H1 (cell line): ENCODE measurements at regions not wholly inside any gene's neighbourhood (a gene's known extent, or its start where the extent isn't known, plus 50 kb on each side); places are given as distances from the start of the nearest gene placed in this dataset.

Experiments
- CTCF ChIA-PET: fragments of 300-600 bp; sonication (Branson Sonifier 250); formaldehyde crosslinking; loops from one replicate; lab custom pipeline; 2021; ENCODE audit not compliant: partially characterized antibody; lab: Charles Lee
- POLR2A ChIA-PET: fragments of 300-600 bp; sonication (Branson Sonifier 250); formaldehyde crosslinking; loops from one replicate; lab custom pipeline; 2021; ENCODE audit warnings: inconsistent platforms; ENCODE audit not compliant: partially characterized antibody; lab: Charles Lee
- DNase-seq, 2 experiments: peaks; one replicate each; pipeline versions ENCODE4 v3.0.0 to v3.0.0-alpha.2; 2010 to 2022; ENCODE audit warnings: low spot score in 2 of 2, low read depth in 1 of 2, mixed read lengths in 1 of 2
- FAIRE-seq: peaks from 2 replicates; lab custom pipeline; 2011; peaks lifted over from hg19 to GRCh38; lab: Jason Lieb, UNC
- H2AFZ ChIP-seq: 2 replicates; pipeline ENCODE4 v1.8.1; 2012; ENCODE audit warnings: low read length, inconsistent platforms
- H2AK5ac ChIP-seq: 2 replicates; pipeline ENCODE4 v1.6.1; 2013; ENCODE audit warnings: low read depth, low read length
- H2BK120ac ChIP-seq: replicated peaks from 2 replicates; pipeline ENCODE3; 2013; ENCODE audit warnings: low read depth, low read length, inconsistent platforms
- H2BK12ac ChIP-seq: 2 replicates; pipeline ENCODE4 v1.6.1; 2013; ENCODE audit warnings: low read depth, low read length
- H2BK15ac ChIP-seq: 2 replicates; pipeline ENCODE4 v1.6.1; 2013; ENCODE audit warnings: low read length
- H2BK20ac ChIP-seq: 2 replicates; pipeline ENCODE4 v1.6.1; 2013; ENCODE audit warnings: low read length
- H2BK5ac ChIP-seq: 2 replicates; pipeline ENCODE4 v1.6.1; 2013; ENCODE audit warnings: low read depth, low read length
- H3K14ac ChIP-seq: 2 replicates; pipeline ENCODE4 v1.6.1; 2013; ENCODE audit warnings: inconsistent platforms; ENCODE audit not compliant: insufficient read length
- H3K18ac ChIP-seq: 2 replicates; pipeline ENCODE4 v1.6.1; 2013; ENCODE audit warnings: low read length; ENCODE audit errors: extremely low read depth
- H3K23ac ChIP-seq: 2 replicates; pipeline ENCODE4 v1.6.1; 2013; ENCODE audit warnings: inconsistent platforms; ENCODE audit not compliant: insufficient read length
- H3K23me2 ChIP-seq: 2 replicates; pipeline ENCODE4 v1.6.1; 2013; ENCODE audit warnings: low read depth, low read length
- H3K27ac ChIP-seq: 2 replicates; pipeline ENCODE4 v1.6.1; 2011; ENCODE audit warnings: low read depth, low read length, inconsistent platforms
- H3K27me3 ChIP-seq, 4 experiments: replicated peaks in 1 of 4; 1 replicate in 1 of 4; 2 replicates in 3 of 4; pipeline versions ENCODE4 v1.6.1 to v1.8.1; 2011 to 2013; ENCODE audit warnings: low read length in 3 of 4, mild to moderate bottlenecking in 3 of 4, inconsistent platforms in 2 of 4, mixed read lengths in 2 of 4, moderate library complexity in 1 of 4; ENCODE audit not compliant: control insufficient read depth in 3 of 4, insufficient read depth in 3 of 4; ENCODE audit errors: extremely low read depth in 1 of 4
- H3K36me3 ChIP-seq, 4 experiments: 2 replicates each; pipeline versions ENCODE4 v1.6.1 to v1.8.1; 2011 to 2013; ENCODE audit warnings: mild to moderate bottlenecking in 4 of 4, low read length in 3 of 4, moderate library complexity in 2 of 4, control low read depth in 1 of 4, inconsistent platforms in 1 of 4; ENCODE audit not compliant: insufficient read depth in 4 of 4, control insufficient read depth in 2 of 4
- H3K4ac ChIP-seq: replicated peaks from 2 replicates; pipeline ENCODE3; 2013; ENCODE audit warnings: low read length, low read depth, mixed read lengths, inconsistent platforms; ENCODE audit not compliant: insufficient read length
- H3K4me1 ChIP-seq, 4 experiments: replicated peaks in 1 of 4; 1 replicate in 1 of 4; 2 replicates in 3 of 4; pipeline versions ENCODE4 v1.6.1 to v1.8.1; 2011 to 2013; ENCODE audit warnings: low read length in 3 of 4, inconsistent platforms in 2 of 4, mixed read lengths in 1 of 4; ENCODE audit not compliant: insufficient read depth in 4 of 4, control insufficient read depth in 3 of 4
- H3K4me2 ChIP-seq, 2 experiments: 2 replicates each; pipeline versions ENCODE4 v1.6.1 to v1.8.1; 2011 to 2013; ENCODE audit warnings: low read depth in 2 of 2, low read length in 2 of 2, control low read depth in 1 of 2, inconsistent platforms in 1 of 2, mild to moderate bottlenecking in 1 of 2; ENCODE audit not compliant: insufficient read depth in 1 of 2
- H3K4me3 ChIP-seq, 4 experiments: fragments of 200-600, 300-600 bp in 1 of 4; sonication (generic), shearing (Covaris generic), sonication (Bioruptor Twin) in 1 of 4; 2 replicates each; pipeline versions ENCODE4 v1.5.1 to v1.8.1; 2011 to 2016; ENCODE audit warnings: low read length in 4 of 4, low read depth in 3 of 4, control low read depth in 2 of 4, inconsistent platforms in 2 of 4, mild to moderate bottlenecking in 2 of 4, mixed read lengths in 1 of 4, moderate library complexity in 1 of 4; ENCODE audit not compliant: insufficient read depth in 2 of 4; ENCODE audit errors: extremely low read depth in 1 of 4
- H3K56ac ChIP-seq: replicated peaks from 2 replicates; pipeline ENCODE3; 2013; ENCODE audit warnings: low read depth, mild to moderate bottlenecking, mixed read lengths, low read length, inconsistent platforms; ENCODE audit not compliant: insufficient read length
- H3K79me1 ChIP-seq: 2 replicates; pipeline ENCODE4 v1.6.1; 2013; ENCODE audit warnings: low read depth, low read length, control low read depth
- H3K79me2 ChIP-seq, 2 experiments: 2 replicates each; pipeline versions ENCODE4 v1.6.1 to v1.8.1; 2012 to 2013; ENCODE audit warnings: low read length in 2 of 2, mild to moderate bottlenecking in 2 of 2, inconsistent platforms in 1 of 2; ENCODE audit not compliant: insufficient read depth in 2 of 2, control insufficient read depth in 1 of 2
- H3K9ac ChIP-seq, 4 experiments: replicated peaks in 1 of 4; 1 replicate in 1 of 4; 2 replicates in 3 of 4; pipeline versions ENCODE4 v1.6.1 to v1.8.1; 2011 to 2013; ENCODE audit warnings: low read depth in 3 of 4, low read length in 3 of 4, control low read depth in 2 of 4, mild to moderate bottlenecking in 2 of 4, moderate library complexity in 2 of 4, inconsistent platforms in 1 of 4; ENCODE audit errors: extremely low read depth in 1 of 4
- H3K9me3 ChIP-seq, 2 experiments: 2 replicates each; pipeline versions ENCODE4 v1.6.1 to v1.8.1; 2012 to 2013; ENCODE audit warnings: mild to moderate bottlenecking in 2 of 2, moderate library complexity in 2 of 2, control low read depth in 1 of 2, inconsistent platforms in 1 of 2, low read depth in 1 of 2, low read length in 1 of 2, mixed read lengths in 1 of 2; ENCODE audit not compliant: insufficient read depth in 2 of 2
- H4K20me1 ChIP-seq, 2 experiments: replicated peaks in 1 of 2; 2 replicates each; pipeline versions ENCODE3 to v1.8.1; 2011 to 2013; ENCODE audit warnings: inconsistent platforms in 2 of 2, low read length in 2 of 2, mild to moderate bottlenecking in 1 of 2; ENCODE audit not compliant: insufficient read depth in 2 of 2, control insufficient read depth in 1 of 2
- H4K5ac ChIP-seq: 2 replicates; pipeline ENCODE4 v1.6.1; 2013; ENCODE audit warnings: low read length, low read depth, mixed read lengths, inconsistent platforms; ENCODE audit not compliant: insufficient read length
- H4K8ac ChIP-seq: 2 replicates; pipeline ENCODE4 v1.8.0; 2013; ENCODE audit warnings: mild to moderate bottlenecking, moderate library complexity, low read length, inconsistent platforms; ENCODE audit not compliant: insufficient read depth; ENCODE audit errors: extremely low read depth
- H4K91ac ChIP-seq: replicated peaks from 2 replicates; pipeline ENCODE3; 2013; ENCODE audit warnings: low read length, mixed read lengths, inconsistent platforms; ENCODE audit not compliant: insufficient read length
- BRCA1 ChIP-seq: IDR thresholded peaks from 2 replicates; pipeline ENCODE4 v1.6.1; 2012; ENCODE audit warnings: low read depth, low read length, improper control_type of control experiment
- GTF2F1 ChIP-seq: IDR thresholded peaks from 2 replicates; pipeline ENCODE4 v1.6.1; 2012; ENCODE audit warnings: low read depth, low read length, improper control_type of control experiment, borderline replicate concordance
- HDAC2 ChIP-seq, 2 experiments: fragments of 300-600 bp in 1 of 2; sonication (generic) in 1 of 2; IDR thresholded peaks; 2 replicates each; pipeline ENCODE4 v1.6.1; 2011 to 2012; ENCODE audit warnings: low read depth in 2 of 2, low read length in 2 of 2, mild to moderate bottlenecking in 2 of 2, moderate library complexity in 2 of 2, borderline replicate concordance in 1 of 2, inconsistent platforms in 1 of 2
- MAFK ChIP-seq: IDR thresholded peaks from 2 replicates; pipeline ENCODE4 v1.6.1; 2012; ENCODE audit warnings: low read depth, mild to moderate bottlenecking, improper control_type of control experiment, low read length
- POU5F1 ChIP-seq: IDR thresholded peaks from 2 replicates; pipeline ENCODE4 v1.6.1; 2011; ENCODE audit warnings: low read depth, mild to moderate bottlenecking, low read length, moderate library complexity
- RBBP5 ChIP-seq: IDR thresholded peaks from 2 replicates; pipeline ENCODE4 v1.7.1; 2012; ENCODE audit warnings: low read depth, mild to moderate bottlenecking, inconsistent platforms, low read length, moderate library complexity, borderline replicate concordance
- SIN3A ChIP-seq, 2 experiments: IDR thresholded peaks in 1 of 2; conservative IDR thresholded peaks in 1 of 2; 2 replicates each; pipeline ENCODE4 v1.6.1; 2011 to 2012; ENCODE audit warnings: low read length in 2 of 2, improper control_type of control experiment in 1 of 2, low read depth in 1 of 2, mild to moderate bottlenecking in 1 of 2
- SP2 ChIP-seq: IDR thresholded peaks from 2 replicates; pipeline ENCODE4 v1.6.1; 2012; ENCODE audit warnings: mild to moderate bottlenecking, low read length, inconsistent platforms
- SRF ChIP-seq: IDR thresholded peaks from 2 replicates; pipeline ENCODE4 v1.6.1; 2011; ENCODE audit warnings: mild to moderate bottlenecking, low read depth, low read length, moderate library complexity
- YY1 ChIP-seq: IDR thresholded peaks from 2 replicates; pipeline ENCODE4 v1.6.1; 2011; ENCODE audit warnings: low read depth, mild to moderate bottlenecking, low read length
- WGBS, 2 experiments: shearing (Covaris generic) in 1 of 2; methylation state at CpG; one replicate each; pipeline versions ENCODE4 v1.1.6 to v1.1.7; 2013 to 2015; ENCODE audit warnings: low lambda C conversion rate in 2 of 2, mixed read lengths in 2 of 2, inconsistent platforms in 1 of 2, low coverage in 1 of 2, missing lambda C conversion rate in 1 of 2; ENCODE audit not compliant: insufficient replicate concordance in 2 of 2, insufficient coverage in 1 of 2, insufficient read length in 1 of 2; ENCODE audit errors: extremely low coverage in 1 of 2, missing lambda C conversion rate in 1 of 2; 5-methylcytosine and 5-hydroxymethylcytosine counted together
- TF ChIP-seq, protein P1 (sequence below): IDR thresholded peaks from 2 replicates; pipeline ENCODE4 v1.6.1; 2012; ENCODE audit warnings: inconsistent platforms

DNA sequence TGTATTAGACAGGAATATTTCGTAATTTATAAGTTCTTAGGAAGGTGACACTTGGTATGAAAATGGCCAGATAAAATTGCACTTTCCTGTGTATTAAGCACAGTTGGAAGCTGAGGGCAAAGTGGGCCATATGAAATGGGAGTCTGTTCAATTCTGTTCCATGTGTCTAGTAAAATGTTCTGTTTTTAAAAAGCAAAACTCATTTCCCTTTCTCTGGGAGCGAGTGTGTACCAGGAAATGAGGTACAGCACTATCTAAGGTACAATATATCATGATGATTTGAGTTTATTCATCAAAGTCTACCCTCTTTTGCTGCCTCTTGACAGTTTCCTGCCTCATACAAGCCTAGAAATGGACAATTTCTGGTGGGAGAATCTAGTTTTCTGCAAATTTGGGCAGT lies 51.2 kb upstream of the KCNN2 start:
- Histone ChIP-seq H3K4me2 (no peak overlapping the region), H3K27me3 (no peaks in the 10 kb centered on the region), H2AK5ac (no peak overlapping the region), H3K4me1 (peaks cover 1 to 18% (median 12%) of the 10 kb centered on the region in 4 experiments; a peak in 6 of 7 replicates), H2AFZ (no peak overlapping the region), H3K4ac (no peak overlapping the region), H2BK15ac (no peak overlapping the region), H3K4me3 (no peak overlapping the region), H2BK120ac (no peak overlapping the region), H2BK12ac (no peak overlapping the region)
- POLR2A ChIA-PET, result no interaction called here
- DNase-seq (no peak), FAIRE-seq (no peak)
- 86% methylated on average over 2 of the region's 2 CpGs; no CpG with 5 or more reads in 1 of the 2 experiments for WGBS, 2 experiments
- TF ChIP-seq SIN3A (conservative IDR thresholded peaks at IDR 0.05 in 1 of 2, IDR thresholded peaks at IDR 0.05 in 1 of 2; ENCODE audit: low read depth in 1 of 2, low read length in 2 of 2) (no peak), POU5F1 (no peak), RBBP5 (no peak), HDAC2 (IDR thresholded peaks at IDR 0.05; ENCODE audit: borderline replicate concordance in 1 of 2, low read depth in 2 of 2, low read length in 2 of 2) (no peak), SP2 (no peak), BRCA1 (no peak), YY1 (no peak), SRF (no peak), GTF2F1 (no peak), MAFK (no peak)
- TF ChIP-seq, protein P1, sequence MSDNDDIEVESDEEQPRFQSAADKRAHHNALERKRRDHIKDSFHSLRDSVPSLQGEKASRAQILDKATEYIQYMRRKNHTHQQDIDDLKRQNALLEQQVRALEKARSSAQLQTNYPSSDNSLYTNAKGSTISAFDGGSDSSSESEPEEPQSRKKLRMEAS, result no peak
- TF ChIP-seq, all 59 proteins: peak for 0
- no peaks in the 10 kb centered on the region for H3K9me3 ChIP-seq
- H3K79me2 ChIP-seq, result no peaks in the 10 kb centered on the region
- no peaks in the 10 kb centered on the region for H3K36me3 ChIP-seq
- CTCF ChIA-PET, result interaction anchor here (1.1 to 3.9 kb wide), 4 partner anchors 20 to 292 kb away, joined by 3 to 16 read pairs (median 6); no protein-coding TSS in a partner anchor
- no peak overlapping the region for H3K56ac ChIP-seq
- no peak overlapping the region for H3K18ac ChIP-seq
- peak overlapping the region in 1 of 4 experiments; percentile 8; a peak in 1 of 7 replicates for H3K9ac ChIP-seq
- no peak overlapping the region for H2BK5ac ChIP-seq
- no peaks in the 10 kb centered on the region for H4K20me1 ChIP-seq
- H3K23me2 ChIP-seq, result no peaks in the 10 kb centered on the region
- H4K91ac ChIP-seq, result no peak overlapping the region
- H3K23ac ChIP-seq, result no peak overlapping the region
- H4K5ac ChIP-seq, result no peak overlapping the region
- no peak overlapping the region for H3K27ac ChIP-seq
- H2BK20ac ChIP-seq, result no peak overlapping the region
- no peaks in the 10 kb centered on the region for H3K79me1 ChIP-seq
- no peak overlapping the region for H3K14ac ChIP-seq
- H4K8ac ChIP-seq, result no peak overlapping the region
